ENCODE measurements at regions not wholly inside any gene's neighbourhood (a gene's known extent, or its start where the extent isn't known, plus 50 kb on each side); places are given as distances from the start of the nearest gene placed in this dataset.

GRCh38 chr3:135812057-135812456, 153.5 kb upstream of the PPP2R3A start:
- TF ChIP-seq CTCF (IDR thresholded peaks at IDR 0.05; ENCODE audit: poor library complexity) = no peak
- TF ChIP-seq EZH2 (IDR thresholded peaks at IDR 0.05; ENCODE audit: borderline replicate concordance) = no peak
